HFFc6 (cell line): ENCODE measurements at regions not wholly inside any gene's neighbourhood (a gene's known extent, or its start where the extent isn't known, plus 50 kb on each side); places are given as distances from the start of the nearest gene placed in this dataset.

ENCODE experiments used
- DNase-seq: peaks from one replicate; pipeline ENCODE4 v3.0.0-alpha.2; 2018
- H3K27ac Mint-ChIP-seq: 2 replicates; pipeline ENCODE4 v1.8.0; 2020; ENCODE audit warnings: mild to moderate bottlenecking, mixed read lengths
- H3K27me3 Mint-ChIP-seq: 2 replicates; pipeline ENCODE4 v1.8.0; 2021; ENCODE audit warnings: mild to moderate bottlenecking, moderate library complexity, mixed read lengths; ENCODE audit not compliant: insufficient read depth
- H3K36me3 Mint-ChIP-seq: 2 replicates; pipeline ENCODE4 v1.8.0; 2021; ENCODE audit warnings: low read depth, mixed read lengths
- H3K4me1 Mint-ChIP-seq: 2 replicates; pipeline ENCODE4 v1.8.0; 2020; ENCODE audit warnings: low read depth, mixed read lengths
- H3K4me3 Mint-ChIP-seq: 2 replicates; pipeline ENCODE4 v1.8.0; 2020; ENCODE audit warnings: mild to moderate bottlenecking, moderate library complexity, mixed read lengths
- H3K9me3 Mint-ChIP-seq: 2 replicates; pipeline ENCODE4 v1.8.0; 2020; ENCODE audit warnings: mild to moderate bottlenecking, mixed read lengths
- TF ChIP-seq, protein P1 (sequence below): fragments of 200-600 bp; sonication (generic); IDR thresholded peaks from 2 replicates; pipeline ENCODE4 v1.5.0; 2021; ENCODE audit warnings: antibody characterized with exemption, mild to moderate bottlenecking

DNA sequence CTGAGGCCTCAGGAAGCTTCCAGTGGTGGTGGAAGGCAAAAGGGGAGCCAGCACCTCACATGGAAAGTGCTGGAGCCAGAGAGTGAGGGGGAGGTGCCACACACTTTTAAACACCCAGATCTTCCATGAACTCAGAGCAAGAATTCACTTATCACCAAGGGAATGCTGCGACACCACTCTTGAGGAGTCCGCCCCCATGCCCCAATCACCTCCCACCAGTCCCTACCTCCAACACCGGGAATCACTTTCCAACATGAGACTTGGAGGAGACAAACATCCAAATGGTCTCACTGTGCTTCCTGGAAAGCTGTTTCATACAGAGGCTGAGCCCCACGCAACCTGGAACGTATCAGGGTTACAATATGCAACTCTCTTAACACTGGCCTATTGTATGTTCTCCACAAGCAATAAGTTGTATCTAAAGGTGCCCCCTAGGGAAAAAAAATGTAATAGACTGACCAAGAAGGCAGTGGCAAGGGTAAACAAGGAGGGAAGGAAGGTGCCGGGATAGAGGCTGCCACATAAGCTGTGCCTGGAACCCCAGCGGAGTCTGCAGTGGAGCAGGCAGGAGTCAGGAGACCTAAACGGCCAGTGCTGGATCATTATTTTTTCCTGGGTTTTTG lies 106.7 kb upstream of the FOXF1 start:
- TF ChIP-seq, protein P1, sequence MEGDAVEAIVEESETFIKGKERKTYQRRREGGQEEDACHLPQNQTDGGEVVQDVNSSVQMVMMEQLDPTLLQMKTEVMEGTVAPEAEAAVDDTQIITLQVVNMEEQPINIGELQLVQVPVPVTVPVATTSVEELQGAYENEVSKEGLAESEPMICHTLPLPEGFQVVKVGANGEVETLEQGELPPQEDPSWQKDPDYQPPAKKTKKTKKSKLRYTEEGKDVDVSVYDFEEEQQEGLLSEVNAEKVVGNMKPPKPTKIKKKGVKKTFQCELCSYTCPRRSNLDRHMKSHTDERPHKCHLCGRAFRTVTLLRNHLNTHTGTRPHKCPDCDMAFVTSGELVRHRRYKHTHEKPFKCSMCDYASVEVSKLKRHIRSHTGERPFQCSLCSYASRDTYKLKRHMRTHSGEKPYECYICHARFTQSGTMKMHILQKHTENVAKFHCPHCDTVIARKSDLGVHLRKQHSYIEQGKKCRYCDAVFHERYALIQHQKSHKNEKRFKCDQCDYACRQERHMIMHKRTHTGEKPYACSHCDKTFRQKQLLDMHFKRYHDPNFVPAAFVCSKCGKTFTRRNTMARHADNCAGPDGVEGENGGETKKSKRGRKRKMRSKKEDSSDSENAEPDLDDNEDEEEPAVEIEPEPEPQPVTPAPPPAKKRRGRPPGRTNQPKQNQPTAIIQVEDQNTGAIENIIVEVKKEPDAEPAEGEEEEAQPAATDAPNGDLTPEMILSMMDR, result peak; percentile 37; the same call in 1 of the 2 replicates
- DNase-seq, result peak; percentile 23
- peaks cover 2% of the 10 kb centered on the region for H3K27me3 Mint-ChIP-seq

DNA sequence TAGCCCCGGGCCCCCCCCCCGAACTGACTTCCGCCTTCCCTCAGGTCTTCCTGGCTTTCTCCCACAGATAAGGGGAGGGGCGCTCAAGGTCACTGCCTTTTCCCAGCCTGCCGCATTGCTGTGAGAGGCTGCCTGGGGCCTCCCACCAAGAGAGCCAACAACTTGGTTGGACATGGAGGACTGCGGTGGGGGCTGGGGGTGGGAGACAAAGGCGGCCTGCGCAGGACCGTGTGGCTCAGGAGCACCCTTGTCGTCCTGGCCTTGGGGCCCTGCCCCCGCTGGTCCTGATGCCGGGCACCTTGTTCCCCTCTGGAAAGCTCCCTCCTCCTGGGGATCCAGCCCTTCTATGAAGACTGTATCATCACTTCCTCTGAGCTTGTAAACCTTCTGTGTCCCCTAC lies 105.6 kb upstream of the FOXF1 start:
- Mint-ChIP-seq H3K27ac (no peak overlapping the region), H3K4me3 (no peak overlapping the region), H3K9me3 (no peaks in the 10 kb centered on the region; the same call in 1 of the 2 replicates), H3K36me3 (peaks cover 5% of the 10 kb centered on the region; the same call in 1 of the 2 replicates), H3K27me3 (peaks cover 6% of the 10 kb centered on the region), H3K4me1 (peaks cover 19% of the 10 kb centered on the region)
- DNase-seq, result no peak
- TF ChIP-seq, protein P1, result no peak

More for the DNA sequence above, 106.7 kb upstream of the FOXF1 start:
- no peaks in the 10 kb centered on the region for H3K36me3 Mint-ChIP-seq
- H3K4me1 Mint-ChIP-seq, result peaks cover 24% of the 10 kb centered on the region
- H3K9me3 Mint-ChIP-seq, result no peaks in the 10 kb centered on the region
- H3K4me3 Mint-ChIP-seq, result no peak overlapping the region
- no peak overlapping the region for H3K27ac Mint-ChIP-seq

- H3K36me3 Mint-ChIP-seq, result peaks cover 5% of the 10 kb centered on the region; the same call in 1 of the 2 replicates
- H3K27ac Mint-ChIP-seq, result no peak overlapping the region
- H3K9me3 Mint-ChIP-seq, result no peaks in the 10 kb centered on the region; the same call in 1 of the 2 replicates
- H3K4me3 Mint-ChIP-seq, result no peak overlapping the region
- peaks cover 7% of the 10 kb centered on the region for H3K27me3 Mint-ChIP-seq
- peaks cover 19% of the 10 kb centered on the region for H3K4me1 Mint-ChIP-seq
- TF ChIP-seq, protein P1, result no peak
- no peak for DNase-seq
These were observed 105.0 kb upstream of the FOXF1 start for GRCh38 chr16:86405319-86405718.

GRCh38 chr16:86406056-86406455 lies 104.3 kb upstream of the FOXF1 start:
- H3K4me3 Mint-ChIP-seq, result no peak overlapping the region
- H3K9me3 Mint-ChIP-seq, result peaks cover 3% of the 10 kb centered on the region
- no peak for DNase-seq
- H3K27ac Mint-ChIP-seq, result no peak overlapping the region
- TF ChIP-seq, protein P1, result no peak
- H3K27me3 Mint-ChIP-seq, result peaks cover 11% of the 10 kb centered on the region
- H3K36me3 Mint-ChIP-seq, result peaks cover 8% of the 10 kb centered on the region
- H3K4me1 Mint-ChIP-seq, result peaks cover 19% of the 10 kb centered on the region

- TF ChIP-seq, protein P1, result no peak
- Mint-ChIP-seq H3K27me3 (peaks cover 22% of the 10 kb centered on the region), H3K36me3 (peaks cover 18% of the 10 kb centered on the region), H3K4me3 (no peak overlapping the region), H3K4me1 (peaks cover 19% of the 10 kb centered on the region), H3K9me3 (peaks cover 17% of the 10 kb centered on the region), H3K27ac (no peak overlapping the region)
- DNase-seq, result no peak
These were observed 101.6 kb upstream of the FOXF1 start for GRCh38 chr16:86408685-86409084.
